GM18519 (cell line): ENCODE measurements at regions not wholly inside any gene's neighbourhood (a gene's known extent, or its start where the extent isn't known, plus 50 kb on each side); places are given as distances from the start of the nearest gene placed in this dataset.
"Not testable (repeated sequence)": the region's sequence is repeated elsewhere in the genome, so short reads cannot be mapped to it uniquely, and the experiment has no call there.

Experiments
- ATAC-seq: cut with Tn5 transposase; IDR thresholded peaks from one replicate; pipeline ENCODE4 v1.9.1; 2021; ENCODE audit warnings: mild to moderate bottlenecking, moderate library complexity; ENCODE audit not compliant: unreplicated experiment, low FRiP score

DNA sequence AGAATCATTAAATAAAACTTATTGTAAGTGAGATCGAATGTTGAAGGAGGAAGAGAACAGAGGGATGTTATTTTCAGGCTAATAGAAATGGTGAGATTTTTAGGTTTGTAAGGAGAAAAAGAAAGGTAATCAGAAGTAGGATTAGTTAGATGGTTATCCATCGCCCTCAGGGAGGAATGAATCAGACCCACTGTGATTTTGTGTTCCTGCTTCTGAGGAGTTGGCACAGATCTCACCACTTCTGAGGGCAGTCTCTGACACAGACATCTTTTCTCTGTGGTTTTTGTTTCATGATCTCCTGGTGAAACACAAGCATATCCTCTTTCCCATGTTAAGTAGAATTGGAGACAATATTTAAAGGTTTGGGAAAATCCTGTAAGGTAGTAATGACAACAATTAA lies 1083.2 kb upstream of the AMELY start:
- ATAC-seq: not testable (repeated sequence)

DNA sequence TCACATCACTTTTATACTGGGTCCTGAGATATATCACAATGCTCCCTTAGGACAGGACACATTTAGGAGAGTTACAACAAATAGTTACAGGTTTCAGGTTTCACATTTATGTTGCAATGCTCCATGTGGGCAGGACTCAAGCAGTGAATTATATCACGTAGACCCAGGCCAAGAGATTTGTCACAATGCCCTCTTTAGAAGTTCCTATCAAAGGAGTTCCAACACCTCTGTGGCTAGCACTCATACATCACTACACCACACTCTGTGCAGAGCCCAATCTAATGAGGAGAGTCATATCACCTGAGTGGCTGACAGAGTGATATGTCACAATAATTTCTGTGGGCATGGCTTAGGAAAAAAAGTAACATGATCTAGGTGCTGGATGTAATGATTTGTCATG lies 1068.2 kb upstream of the AMELY start:
- ATAC-seq: no peak

DNA sequence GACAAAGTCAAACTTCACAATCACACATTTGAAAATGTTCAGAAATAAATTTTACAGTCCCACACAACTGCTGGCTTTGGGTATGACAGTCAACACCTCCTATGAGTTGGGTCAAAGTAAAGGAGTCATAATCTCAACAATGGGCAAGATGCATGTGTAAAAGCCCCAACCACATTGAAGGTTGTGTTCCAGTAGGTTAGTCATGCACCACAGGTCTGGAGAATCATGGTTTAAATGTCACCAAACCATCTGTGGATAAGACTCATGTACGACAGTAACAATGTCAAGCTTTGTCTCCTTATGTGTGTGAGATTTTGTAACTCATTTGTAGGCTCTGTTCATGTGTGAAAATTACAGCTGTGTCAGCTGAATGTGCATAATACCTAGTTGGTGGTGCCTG lies 1065.7 kb upstream of the AMELY start:
- ATAC-seq: no peak

DNA sequence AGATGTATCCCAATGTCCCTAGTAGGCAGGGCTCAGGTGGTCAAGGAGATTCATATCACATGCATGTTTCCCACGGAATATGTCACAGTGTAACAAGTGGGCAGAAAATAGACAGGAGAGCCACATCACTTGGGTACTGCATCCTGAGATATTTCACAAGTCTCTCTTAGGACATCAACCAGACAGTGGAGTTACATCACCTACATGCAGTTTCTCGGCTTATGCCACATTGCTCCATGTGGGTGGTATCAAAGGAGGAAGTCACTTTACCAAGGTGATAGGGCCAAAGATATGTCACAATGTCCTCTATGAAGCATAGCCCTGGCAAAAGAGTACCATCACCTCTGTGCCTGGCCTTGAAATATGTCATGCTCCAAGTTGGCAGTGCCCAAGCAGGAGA lies 1056.7 kb upstream of the AMELY start:
- ATAC-seq: no peak

DNA sequence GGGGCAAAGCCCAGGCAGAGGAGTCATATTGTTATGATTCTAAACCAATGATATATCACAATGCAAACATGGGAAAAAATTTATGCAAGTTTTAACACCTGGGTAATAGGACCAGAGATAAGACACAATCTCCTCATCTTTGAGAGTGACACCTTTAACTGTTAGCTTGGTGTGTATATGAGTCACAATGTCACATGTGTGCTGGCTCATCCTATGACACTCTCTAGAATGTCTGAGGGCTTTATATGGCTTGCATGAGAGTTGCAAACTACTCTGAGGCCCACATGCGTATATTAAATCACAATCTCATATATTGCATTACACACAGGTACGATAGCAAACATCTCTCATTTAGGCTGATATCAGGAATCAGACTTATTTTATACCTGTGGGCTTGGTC lies 1055.4 kb upstream of the AMELY start:
- no peak for ATAC-seq

DNA sequence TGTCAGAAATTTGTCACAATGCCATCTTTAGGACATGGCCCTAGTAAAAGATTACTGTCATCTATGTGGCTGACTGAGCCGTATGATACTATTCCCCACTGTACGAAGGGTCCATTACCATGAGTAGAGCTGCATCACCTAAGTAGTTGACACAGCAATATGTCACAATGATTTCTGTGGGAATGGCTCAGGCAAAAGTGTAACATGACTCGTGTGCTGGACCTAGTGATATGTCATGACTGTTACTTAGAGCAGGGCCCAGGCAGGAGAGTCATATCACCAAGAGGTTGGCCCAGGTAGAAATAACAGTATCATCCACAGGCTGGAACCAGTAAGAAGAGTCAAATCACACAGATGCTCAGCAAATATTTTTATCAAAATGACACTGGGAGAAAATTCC lies 1051.8 kb upstream of the AMELY start:
- ATAC-seq: no peak

DNA sequence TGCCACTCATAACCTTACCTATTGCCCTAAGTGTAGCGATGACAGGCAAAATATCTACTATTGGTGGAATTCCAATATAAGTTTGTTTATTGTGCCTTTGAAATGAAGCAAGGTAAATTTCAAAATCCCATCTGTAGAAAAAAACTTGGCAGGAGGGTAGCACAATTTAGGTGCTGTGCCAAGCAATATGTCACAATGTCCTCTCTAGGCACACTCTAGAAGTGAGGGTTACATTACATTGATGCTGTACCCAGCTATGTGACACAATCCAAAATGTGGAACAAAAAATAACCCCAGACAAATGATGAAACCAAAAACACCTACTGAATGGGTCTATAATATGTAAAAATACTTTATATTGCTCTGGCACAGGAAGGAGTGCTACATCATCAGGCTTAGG lies 1050.8 kb upstream of the AMELY start:
- ATAC-seq: no peak

DNA sequence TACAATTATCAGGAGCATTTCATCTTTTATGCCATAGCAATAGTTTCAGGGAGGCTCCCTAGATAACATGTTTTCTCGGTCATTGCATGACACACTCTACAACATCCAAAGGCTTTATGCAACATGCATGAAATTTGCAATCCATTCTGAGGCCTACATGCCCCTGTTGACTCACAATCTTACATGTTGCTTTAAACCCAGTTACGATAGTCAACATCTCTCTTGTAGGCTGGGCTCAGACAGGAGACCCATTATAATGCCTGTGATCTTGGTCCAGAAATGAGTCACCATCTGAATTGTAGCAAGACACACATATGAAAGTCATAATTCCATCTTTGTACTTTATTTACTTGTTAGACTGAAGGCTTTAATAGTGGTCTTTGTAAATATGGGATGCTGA lies 1050.3 kb upstream of the AMELY start:
- no peak for ATAC-seq

DNA sequence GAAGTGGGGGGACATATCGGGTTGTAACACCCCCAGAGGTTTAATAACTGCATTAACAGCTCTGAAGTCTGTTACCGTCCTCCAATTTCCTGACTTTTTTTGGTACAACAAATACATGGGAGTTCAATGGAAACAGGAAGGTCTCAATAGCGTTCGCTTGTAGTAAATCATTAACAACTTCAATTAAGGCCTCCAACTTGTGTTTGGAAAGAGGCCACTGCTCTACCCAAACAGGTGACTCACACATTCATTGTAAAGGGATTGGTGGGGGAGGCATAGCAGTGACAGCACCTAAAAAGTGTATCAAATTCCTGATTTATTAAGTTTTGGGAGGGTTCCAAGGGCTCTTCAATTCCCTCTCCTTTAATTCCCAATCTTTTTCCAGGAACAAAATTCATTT lies 1046.2 kb upstream of the AMELY start:
- no peak for ATAC-seq

DNA sequence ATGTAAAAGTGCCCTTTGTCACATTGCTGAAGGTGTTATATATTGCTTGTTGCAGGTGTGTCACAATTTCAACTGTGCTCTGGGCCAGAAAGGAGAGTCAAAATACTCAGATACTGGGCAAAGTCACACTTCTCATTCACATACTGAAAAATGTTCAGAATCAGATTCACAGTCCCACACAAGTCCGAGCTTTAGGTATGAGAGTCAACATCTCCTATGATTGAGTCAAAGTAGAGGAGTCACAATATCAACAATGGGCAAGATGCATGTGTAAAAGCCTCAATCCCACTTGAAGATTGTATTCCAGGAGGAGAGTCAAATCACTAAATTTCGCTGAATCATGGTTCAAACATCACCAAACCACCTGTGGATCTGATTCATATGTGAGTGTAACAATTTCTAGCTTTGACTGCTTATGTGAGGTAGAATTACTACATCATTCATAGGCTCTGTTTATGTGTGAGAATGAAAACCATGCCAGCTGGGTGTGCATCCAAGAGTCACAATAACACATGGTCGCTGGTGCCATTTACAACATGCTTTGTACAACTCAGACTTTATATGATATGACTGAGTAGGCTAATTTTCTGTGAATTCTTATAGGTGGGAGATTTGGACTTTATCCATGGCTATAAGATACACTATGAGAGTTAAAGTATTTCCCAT lies 1039.8 kb upstream of the AMELY start:
- no peak for ATAC-seq

DNA sequence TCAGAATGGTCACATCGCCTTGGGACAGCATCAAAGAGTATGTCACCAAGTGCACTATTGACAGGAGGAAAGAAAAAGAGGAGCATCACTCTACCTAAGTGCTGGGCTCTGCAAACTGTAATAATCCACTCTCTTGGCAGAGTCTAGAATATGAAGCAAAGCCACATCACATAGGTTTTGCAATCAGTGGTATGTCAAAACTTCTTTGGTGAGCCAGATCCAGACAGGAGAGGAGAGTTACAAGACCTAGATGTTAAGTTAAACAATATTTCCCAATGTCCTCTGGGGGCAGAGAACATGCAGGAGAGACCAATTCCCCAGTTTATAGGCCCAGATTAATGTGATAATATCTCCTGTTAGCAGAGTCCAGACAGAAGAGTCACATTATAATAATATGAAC lies 1032.6 kb upstream of the AMELY start:
- no peak for ATAC-seq

DNA sequence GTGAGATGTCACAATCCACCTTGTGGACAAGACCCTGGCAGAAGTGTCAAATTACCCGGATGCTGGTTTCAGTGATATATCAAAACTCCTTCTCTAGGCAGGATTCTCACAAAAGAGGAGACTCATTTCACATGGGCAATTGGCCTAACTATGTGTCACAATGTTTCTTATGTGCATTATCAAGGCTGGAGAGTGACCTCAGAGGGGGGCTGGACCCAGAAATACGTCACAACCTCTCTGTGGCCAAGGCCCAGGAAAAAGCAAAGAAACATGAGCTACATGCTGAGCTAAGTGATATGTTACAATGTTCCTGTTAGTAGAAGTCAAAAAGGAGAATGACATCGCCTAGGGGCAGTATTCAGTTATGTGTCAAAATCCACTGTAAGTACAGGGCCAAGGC lies 1031.2 kb upstream of the AMELY start:
- ATAC-seq: no peak

DNA sequence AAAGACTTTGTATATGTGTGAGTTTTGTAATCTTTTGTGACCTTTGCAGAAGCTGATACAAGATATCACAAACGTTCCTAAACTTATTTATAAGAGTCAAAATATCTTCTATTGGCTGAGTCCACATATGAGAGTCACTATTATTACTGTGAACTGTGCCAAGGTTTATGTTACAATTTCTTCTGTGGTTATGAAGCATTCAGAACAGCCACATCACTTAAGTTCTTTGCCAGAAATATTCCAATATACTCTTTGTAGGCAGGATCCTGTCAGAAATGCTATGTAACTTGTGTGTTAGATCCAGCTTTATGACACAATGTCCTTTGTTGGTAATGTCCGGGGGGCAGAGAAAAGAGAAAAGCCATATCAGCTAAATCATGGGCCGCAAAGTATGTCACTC lies 1030.3 kb upstream of the AMELY start:
- ATAC-seq: no peak

DNA sequence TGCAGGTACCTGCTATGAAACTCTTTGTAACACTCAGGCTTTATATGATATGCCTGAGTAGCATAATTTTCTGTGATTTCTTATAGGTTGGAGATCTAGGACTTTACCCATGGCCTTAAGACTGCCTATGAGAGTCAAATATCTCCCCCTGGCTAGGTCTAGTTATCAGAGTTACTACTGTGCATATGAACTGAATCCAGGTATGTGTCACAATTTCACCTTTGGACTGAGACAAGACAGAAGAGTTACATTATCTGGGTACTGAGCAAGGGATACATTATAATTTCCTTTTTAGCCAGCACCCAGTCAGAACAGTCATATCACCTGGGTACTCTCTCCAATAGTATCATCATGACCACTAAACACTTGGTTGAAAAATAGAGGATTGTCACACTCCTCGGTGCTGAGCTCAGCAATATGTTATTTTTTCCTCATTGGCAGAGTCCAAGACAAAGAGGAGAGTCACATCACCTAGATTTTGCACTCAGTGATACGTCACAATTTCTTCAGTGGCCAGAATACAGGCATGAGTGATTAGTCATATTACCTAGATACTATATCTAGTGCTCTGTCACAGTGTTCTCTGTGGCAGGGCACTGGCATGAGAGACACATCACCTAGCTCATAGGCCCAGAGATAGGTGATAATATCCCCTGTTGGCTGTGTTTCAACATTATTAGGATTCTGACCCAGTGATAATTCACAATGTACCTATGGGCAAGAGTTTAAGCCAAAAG lies 1027.6 kb upstream of the AMELY start:
- ATAC-seq: no peak

DNA sequence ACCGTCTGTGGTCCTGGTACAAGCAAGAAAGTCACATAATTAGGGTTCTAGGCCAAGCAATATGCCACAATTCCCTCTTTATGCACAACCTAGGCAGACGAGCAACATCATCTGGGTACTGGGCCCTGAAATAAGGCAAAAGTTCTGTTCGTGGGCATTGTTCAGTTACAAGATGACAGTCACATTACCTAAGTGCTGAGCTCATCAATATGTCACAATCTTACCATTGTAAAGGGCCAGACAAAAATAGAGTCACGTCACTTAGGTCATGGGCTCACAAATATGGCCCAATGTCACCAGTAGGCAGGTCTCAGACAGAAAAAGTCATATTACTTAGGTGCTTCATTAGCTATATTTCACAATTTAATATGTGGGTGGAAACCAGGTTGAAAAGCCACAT lies 1025.3 kb upstream of the AMELY start:
- ATAC-seq: no peak

DNA sequence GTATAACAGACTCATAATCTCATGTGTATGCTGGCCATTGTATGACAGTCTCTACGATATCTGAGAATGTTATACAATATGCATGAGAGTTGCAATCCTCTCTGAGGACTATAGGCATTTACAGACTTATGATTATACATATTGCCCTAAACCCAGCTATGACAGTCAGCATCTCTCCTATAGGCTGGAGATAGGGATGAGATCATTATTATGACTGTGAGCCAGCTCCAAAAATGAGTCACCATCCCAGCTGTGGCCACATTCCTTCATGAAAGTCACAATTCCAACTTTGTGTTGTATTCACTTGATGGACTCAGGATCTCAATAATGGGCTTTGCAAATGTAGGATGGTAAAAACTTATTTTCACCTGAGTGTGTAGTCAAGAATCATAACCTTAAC lies 1024.5 kb upstream of the AMELY start:
- no peak for ATAC-seq

DNA sequence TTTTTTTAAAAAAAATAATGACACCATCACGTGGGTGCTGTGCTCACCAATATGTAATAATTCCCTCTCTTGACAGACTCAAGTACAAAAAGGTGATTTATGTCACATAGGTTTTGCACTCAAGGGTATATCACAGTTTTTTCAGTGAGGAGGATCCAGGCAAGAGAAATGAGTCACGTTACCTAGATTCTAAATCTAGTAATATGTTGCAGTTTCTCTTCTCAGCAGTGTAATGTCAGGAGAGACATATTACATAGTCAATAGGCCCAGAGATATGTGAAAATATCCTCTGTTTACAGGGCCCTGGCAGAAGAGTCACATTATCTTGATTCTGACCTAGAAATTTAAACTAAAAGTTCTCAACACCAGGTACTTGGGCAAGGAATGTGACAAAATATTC lies 1024.1 kb upstream of the AMELY start:
- no peak for ATAC-seq

DNA sequence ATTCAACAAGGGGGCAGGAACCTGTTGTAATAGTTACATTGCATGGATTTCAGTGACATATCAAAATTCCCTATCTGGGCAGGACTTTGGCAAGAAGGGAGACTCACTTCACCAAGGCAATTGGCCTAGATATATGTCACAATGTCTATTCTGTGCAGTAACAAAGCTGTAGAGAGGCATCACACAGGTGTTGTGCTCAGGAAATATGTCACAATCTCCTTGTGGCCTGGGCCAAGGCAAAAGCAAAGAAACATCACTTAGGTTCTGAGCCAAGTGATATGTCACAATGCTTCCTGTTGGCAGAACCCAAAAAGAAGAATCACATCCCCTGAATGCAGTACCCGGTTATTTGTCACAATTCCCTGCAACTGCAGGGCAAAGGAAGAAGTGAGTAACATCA lies 1020.9 kb upstream of the AMELY start:
- ATAC-seq: no peak

DNA sequence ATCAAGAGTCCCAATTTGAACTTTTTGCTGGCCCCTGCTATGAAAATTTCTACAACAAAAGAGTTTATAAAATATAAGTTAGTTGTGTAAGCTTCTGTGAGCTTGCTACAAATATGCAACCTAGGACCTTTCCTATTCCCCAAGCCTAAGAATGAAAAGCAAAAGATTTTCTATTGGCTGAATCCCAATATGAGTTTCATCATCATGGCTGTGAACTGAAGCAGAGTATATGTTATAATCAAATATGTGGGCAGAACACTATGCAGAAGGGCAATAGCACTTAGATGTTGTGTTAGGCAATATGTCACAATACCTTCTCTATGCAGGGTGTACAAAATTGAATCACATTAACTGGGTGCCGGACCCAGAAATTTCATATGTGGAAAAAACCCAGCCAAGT lies 1018.3 kb upstream of the AMELY start:
- no peak for ATAC-seq

DNA sequence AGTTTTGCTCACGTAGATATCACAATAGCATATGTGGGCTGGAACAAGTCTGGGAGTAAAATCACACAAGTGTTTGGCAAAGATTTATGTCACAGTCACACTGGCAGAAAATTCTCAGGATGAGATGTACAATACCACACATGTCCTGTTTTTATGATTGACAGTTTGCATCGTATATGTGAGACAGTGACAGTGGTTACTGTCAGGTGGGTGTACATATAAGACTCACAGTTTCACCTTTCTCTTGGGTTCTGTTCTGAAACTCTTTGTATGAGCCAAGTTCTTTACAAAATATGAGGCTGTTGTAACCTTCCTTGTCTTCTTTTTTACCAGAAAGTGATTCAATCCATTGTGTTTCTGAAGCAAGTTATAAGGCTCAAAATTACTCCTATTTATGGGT lies 1012.5 kb upstream of the AMELY start:
- no peak for ATAC-seq

DNA sequence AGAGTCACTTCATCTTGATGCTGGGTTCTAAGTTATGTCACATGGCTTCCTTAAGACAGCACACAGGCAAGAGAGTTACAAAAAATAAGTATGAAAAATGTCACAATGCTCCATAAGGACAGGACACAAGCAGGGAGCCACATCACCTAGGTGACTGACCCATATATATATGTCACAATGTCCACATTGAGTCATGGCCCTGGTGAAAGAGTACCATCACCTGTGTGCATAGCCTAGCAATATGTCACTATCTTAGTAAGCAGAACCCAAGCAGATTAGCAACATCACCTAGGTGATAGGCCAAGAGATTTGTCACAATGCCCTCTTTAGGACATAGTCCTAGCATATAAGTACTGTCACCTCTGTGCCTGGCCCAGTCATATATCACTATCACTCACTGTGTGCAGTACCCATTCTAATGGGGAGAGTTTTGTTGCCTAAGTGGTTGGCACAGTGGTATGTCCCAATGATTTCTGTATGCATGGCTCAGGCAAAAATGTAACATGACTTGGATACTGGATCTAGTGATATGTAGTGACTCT lies 1012.0 kb upstream of the AMELY start:
- ATAC-seq: no peak

DNA sequence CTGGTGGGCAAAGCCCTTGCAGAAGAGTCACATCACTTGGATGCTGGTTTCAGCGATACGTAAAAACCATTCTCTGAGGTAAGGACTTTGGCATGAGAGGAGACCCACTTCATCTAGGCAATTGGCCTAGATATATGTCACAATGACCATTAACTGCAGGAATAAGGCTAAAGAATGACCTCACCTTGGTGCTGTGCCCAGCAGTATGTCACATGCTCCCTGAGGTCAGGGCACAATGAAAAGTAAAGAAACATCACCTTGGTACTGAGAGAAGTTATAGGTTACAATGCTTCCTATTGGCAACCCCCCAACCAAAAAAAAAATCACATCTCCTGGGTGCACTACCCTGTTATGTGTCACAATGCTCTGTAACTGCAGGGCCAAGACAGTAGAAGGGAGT lies 1008.8 kb upstream of the AMELY start:
- no peak for ATAC-seq
